Hepatocyte (in vitro differentiated cells): ENCODE measurements at regions not wholly inside any gene's neighbourhood (a gene's known extent, or its start where the extent isn't known, plus 50 kb on each side); places are given as distances from the start of the nearest gene placed in this dataset.

Experiments
- DNase-seq: peaks from one replicate; pipeline ENCODE4 v3.0.0-alpha.2; 2016; ENCODE audit warnings: low spot score
- H2AFZ ChIP-seq: fragments of 200-600 bp; sonication (generic); 2 replicates; pipeline ENCODE4 v1.6.0; 2016; ENCODE audit warnings: antibody characterized with exemption, mild to moderate bottlenecking
- H3K27ac ChIP-seq: fragments of 200-600 bp; sonication (generic); 2 replicates; pipeline ENCODE4 v1.5.1; 2016; ENCODE audit warnings: mild to moderate bottlenecking
- H3K27me3 ChIP-seq: fragments of 200-600 bp; sonication (generic); 2 replicates; pipeline ENCODE4 v1.6.1; 2016
- H3K36me3 ChIP-seq: fragments of 200-600 bp; sonication (generic); replicated peaks from 2 replicates; pipeline ENCODE4 v1.5.1; 2016; ENCODE audit warnings: low read depth; ENCODE audit not compliant: insufficient read depth
- H3K4me1 ChIP-seq: fragments of 200-600 bp; sonication (generic); 2 replicates; pipeline ENCODE4 v1.5.1; 2016; ENCODE audit warnings: mild to moderate bottlenecking, moderate library complexity; ENCODE audit not compliant: insufficient read depth
- H3K4me2 ChIP-seq: fragments of 200-600 bp; sonication (generic); 2 replicates; pipeline ENCODE4 v1.6.0; 2016
- H3K4me3 ChIP-seq: fragments of 200-600 bp; sonication (generic); 2 replicates; pipeline ENCODE4 v1.5.1; 2016; ENCODE audit warnings: mild to moderate bottlenecking
- H3K79me2 ChIP-seq: fragments of 200-600 bp; sonication (generic); 2 replicates; pipeline ENCODE4 v1.6.0; 2017; ENCODE audit warnings: mild to moderate bottlenecking
- H3K9me2 ChIP-seq: fragments of 200-600 bp; sonication (generic); replicated peaks from 2 replicates; pipeline ENCODE4 v1.6.0; 2017; ENCODE audit warnings: mild to moderate bottlenecking; ENCODE audit not compliant: insufficient read depth
- H3K9me3 ChIP-seq: fragments of 200-600 bp; sonication (generic); 2 replicates; pipeline ENCODE4 v1.5.1; 2016; ENCODE audit warnings: low read depth, mild to moderate bottlenecking
- H4K20me1 ChIP-seq: fragments of 200-600 bp; sonication (generic); 2 replicates; pipeline ENCODE4 v1.6.0; 2016; ENCODE audit warnings: mild to moderate bottlenecking; ENCODE audit not compliant: insufficient read depth, poor library complexity, severe bottlenecking
- EZH2 ChIP-seq: fragments of 200-600 bp; sonication (generic); IDR thresholded peaks from 2 replicates; pipeline ENCODE4 v1.6.1; 2016; ENCODE audit warnings: antibody characterized with exemption, mild to moderate bottlenecking, borderline replicate concordance
- EZH2phosphoT487 ChIP-seq: fragments of 200-600 bp; sonication (generic); IDR thresholded peaks from one replicate; pipeline ENCODE4 v1.6.1; 2018; ENCODE audit warnings: antibody characterized with exemption, mild to moderate bottlenecking, low read depth, moderate library complexity; ENCODE audit not compliant: unreplicated experiment, severe bottlenecking
- WGBS: methylation state at CpG from one replicate; pipeline ENCODE4 v1.1.6; 2016; ENCODE audit warnings: low lambda C conversion rate; ENCODE audit errors: missing lambda C conversion rate; 5-methylcytosine and 5-hydroxymethylcytosine counted together
- TF ChIP-seq, protein P1 (sequence below): fragments of 200-600 bp; sonication (generic); IDR thresholded peaks from 2 replicates; pipeline ENCODE4 v1.5.1; 2016; ENCODE audit warnings: antibody characterized with exemption, mild to moderate bottlenecking; ENCODE audit not compliant: poor library complexity

- no peak overlapping the region for H3K4me3 ChIP-seq
- H3K36me3 ChIP-seq, result no peaks in the 10 kb centered on the region
- no peaks in the 10 kb centered on the region for H3K79me2 ChIP-seq
- H3K4me1 ChIP-seq, result no peaks in the 10 kb centered on the region
- H3K27me3 ChIP-seq, result no peaks in the 10 kb centered on the region
- no peak overlapping the region for H3K4me2 ChIP-seq
- no peak overlapping the region for H2AFZ ChIP-seq
- TF ChIP-seq EZH2 (no peak), EZH2phosphoT487 (no peak)
- TF ChIP-seq, protein P1, sequence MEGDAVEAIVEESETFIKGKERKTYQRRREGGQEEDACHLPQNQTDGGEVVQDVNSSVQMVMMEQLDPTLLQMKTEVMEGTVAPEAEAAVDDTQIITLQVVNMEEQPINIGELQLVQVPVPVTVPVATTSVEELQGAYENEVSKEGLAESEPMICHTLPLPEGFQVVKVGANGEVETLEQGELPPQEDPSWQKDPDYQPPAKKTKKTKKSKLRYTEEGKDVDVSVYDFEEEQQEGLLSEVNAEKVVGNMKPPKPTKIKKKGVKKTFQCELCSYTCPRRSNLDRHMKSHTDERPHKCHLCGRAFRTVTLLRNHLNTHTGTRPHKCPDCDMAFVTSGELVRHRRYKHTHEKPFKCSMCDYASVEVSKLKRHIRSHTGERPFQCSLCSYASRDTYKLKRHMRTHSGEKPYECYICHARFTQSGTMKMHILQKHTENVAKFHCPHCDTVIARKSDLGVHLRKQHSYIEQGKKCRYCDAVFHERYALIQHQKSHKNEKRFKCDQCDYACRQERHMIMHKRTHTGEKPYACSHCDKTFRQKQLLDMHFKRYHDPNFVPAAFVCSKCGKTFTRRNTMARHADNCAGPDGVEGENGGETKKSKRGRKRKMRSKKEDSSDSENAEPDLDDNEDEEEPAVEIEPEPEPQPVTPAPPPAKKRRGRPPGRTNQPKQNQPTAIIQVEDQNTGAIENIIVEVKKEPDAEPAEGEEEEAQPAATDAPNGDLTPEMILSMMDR, result no peak
- DNase-seq, result no peak
- no peaks in the 10 kb centered on the region for H3K9me3 ChIP-seq
- H4K20me1 ChIP-seq, result no peaks in the 10 kb centered on the region
- H3K27ac ChIP-seq, result no peak overlapping the region
- H3K9me2 ChIP-seq, result no peaks in the 10 kb centered on the region
These were observed 487.5 kb upstream of the CHRM3 start for GRCh38 chr1:238898856-238899255.

DNA sequence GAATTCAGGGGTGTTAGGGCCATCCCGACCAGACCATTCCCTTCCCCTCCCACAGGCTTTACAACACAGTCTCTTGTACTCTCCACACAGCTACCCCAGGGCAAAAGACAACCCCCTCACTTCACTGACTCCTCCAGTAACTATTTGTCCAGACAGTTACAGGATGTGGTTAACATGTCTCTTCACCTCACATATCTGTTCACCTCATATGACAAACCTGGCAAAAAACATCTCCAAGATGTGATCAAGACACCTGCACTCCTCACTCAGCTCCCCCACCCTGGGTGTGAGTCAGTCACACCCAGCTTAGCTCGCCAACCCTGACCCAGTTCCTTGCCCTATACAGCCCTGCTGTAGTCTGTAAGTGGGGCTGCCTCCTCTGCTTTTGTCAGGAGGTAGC is 490.5 kb upstream of the CHRM3 start:
- Histone ChIP-seq H3K4me1 (no peaks in the 10 kb centered on the region), H3K27me3 (no peaks in the 10 kb centered on the region), H3K27ac (no peak overlapping the region), H3K9me3 (no peaks in the 10 kb centered on the region), H3K36me3 (no peaks in the 10 kb centered on the region), H3K4me2 (no peak overlapping the region), H2AFZ (no peak overlapping the region), H3K9me2 (no peaks in the 10 kb centered on the region), H3K79me2 (no peaks in the 10 kb centered on the region), H4K20me1 (no peaks in the 10 kb centered on the region), H3K4me3 (no peak overlapping the region)
- 72% methylated on average over 2 of the region's 2 CpGs for WGBS
- DNase-seq, result no peak
- no peak for TF ChIP-seq EZH2phosphoT487
- TF ChIP-seq, protein P1, result no peak
- TF ChIP-seq EZH2, result no peak

- DNase-seq, result no peak
- H2AFZ ChIP-seq, result no peak overlapping the region
- no peak overlapping the region for H3K27ac ChIP-seq
- no peaks in the 10 kb centered on the region for H3K9me3 ChIP-seq
- no peaks in the 10 kb centered on the region for H4K20me1 ChIP-seq
- no peak for TF ChIP-seq EZH2phosphoT487
- no peak for TF ChIP-seq EZH2
- TF ChIP-seq, protein P1, result no peak
- H3K36me3 ChIP-seq, result no peaks in the 10 kb centered on the region
- H3K9me2 ChIP-seq, result no peaks in the 10 kb centered on the region
- no peak overlapping the region for H3K4me2 ChIP-seq
- no peaks in the 10 kb centered on the region for H3K79me2 ChIP-seq
- no peaks in the 10 kb centered on the region for H3K27me3 ChIP-seq
- H3K4me1 ChIP-seq, result no peaks in the 10 kb centered on the region
- no peak overlapping the region for H3K4me3 ChIP-seq
- WGBS, result 93% methylated on average over 4 of the region's 4 CpGs
These were observed 493.8 kb upstream of the CHRM3 start for GRCh38 chr1:238892612-238893011.

DNA sequence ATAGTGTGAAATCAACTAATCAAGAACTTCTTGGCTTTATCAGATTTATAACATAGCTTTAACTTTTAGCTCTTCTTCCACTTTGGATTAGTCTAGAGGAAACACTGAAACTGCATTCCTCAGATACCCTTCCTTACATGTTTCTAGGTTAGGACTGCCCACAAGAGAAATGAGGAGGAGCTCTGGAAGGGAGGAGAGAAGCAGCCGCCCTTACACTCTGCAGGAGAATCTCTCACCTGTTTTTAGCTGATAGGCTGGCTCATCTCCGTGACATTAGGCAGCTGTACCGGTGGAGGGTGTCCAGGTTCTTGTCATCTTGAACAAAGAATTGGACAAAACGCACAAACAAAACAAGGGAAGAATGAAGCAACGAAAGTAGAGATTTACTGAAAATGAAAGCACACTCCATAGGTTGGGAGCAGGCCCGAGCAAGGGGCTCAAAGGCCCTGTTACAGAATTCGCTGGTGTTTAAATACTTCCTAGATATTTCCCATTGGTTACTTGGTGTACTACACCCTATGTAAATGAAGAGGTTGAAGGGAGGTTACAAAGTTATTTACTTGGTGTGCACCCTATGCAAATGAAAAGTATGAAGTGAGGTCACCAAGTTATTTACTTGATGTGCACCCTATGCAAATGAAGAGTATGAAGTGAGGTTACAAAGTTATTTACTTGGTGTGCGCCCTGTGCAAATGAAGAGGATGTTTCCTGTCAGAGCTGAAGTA is 524.9 kb upstream of the CHRM3 start:
- Histone ChIP-seq H4K20me1 (no peaks in the 10 kb centered on the region), H3K27ac (no peak overlapping the region), H3K9me3 (no peaks in the 10 kb centered on the region), H3K36me3 (no peaks in the 10 kb centered on the region), H3K9me2 (no peaks in the 10 kb centered on the region), H3K4me3 (no peak overlapping the region), H3K4me2 (no peak overlapping the region), H3K79me2 (no peaks in the 10 kb centered on the region), H3K27me3 (no peaks in the 10 kb centered on the region), H3K4me1 (no peaks in the 10 kb centered on the region), H2AFZ (no peak overlapping the region)
- TF ChIP-seq, protein P1, result no peak
- TF ChIP-seq EZH2phosphoT487, result no peak
- TF ChIP-seq EZH2, result no peak
- WGBS, result 73% methylated on average over 8 of the region's 8 CpGs
- no peak for DNase-seq
